OCI-LY7 (cell line): ENCODE measurements at regions not wholly inside any gene's neighbourhood (a gene's known extent, or its start where the extent isn't known, plus 50 kb on each side); places are given as distances from the start of the nearest gene placed in this dataset.

Experiments used
- BruUV-seq: library from RNA; stranded (reverse); fragments of 400-500 nt; replicated peaks from 2 replicates; lab custom pipeline; 2021; lab: Mats Ljungman, UMichigan
- CTCF ChIA-PET: fragments of 300-600 bp; sonication (Branson Sonifier 250); formaldehyde crosslinking; loops from one replicate; lab custom pipeline; 2022; ENCODE audit warnings: antibody characterized with exemption; ENCODE audit not compliant: unreplicated experiment; lab: Charles Lee
- POLR2A ChIA-PET: fragments of 300-600 bp; sonication (Branson Sonifier 250); formaldehyde crosslinking; loops from one replicate; lab custom pipeline; 2022; ENCODE audit warnings: antibody characterized with exemption; lab: Charles Lee
- DNase-seq: peaks from one replicate; pipeline ENCODE4 v3.0.0-alpha.2; 2015; ENCODE audit warnings: low spot score
- H2AFZ ChIP-seq: fragments of 200-600 bp; sonication (generic), shearing (Covaris generic); 2 replicates; pipeline ENCODE4 v1.6.1; 2014; ENCODE audit warnings: mild to moderate bottlenecking, antibody characterized with exemption, low read length, moderate library complexity
- H3K27ac ChIP-seq: fragments of 200-600 bp; sonication (generic); 2 replicates; pipeline ENCODE4 v1.5.1; 2014; ENCODE audit warnings: mixed run types, low read depth, mild to moderate bottlenecking, moderate library complexity, low read length, inconsistent platforms; ENCODE audit not compliant: poor library complexity, severe bottlenecking
- H3K36me3 ChIP-seq: fragments of 200-600 bp; sonication (generic); 2 replicates; pipeline ENCODE4 v1.6.1; 2014; ENCODE audit warnings: mild to moderate bottlenecking, antibody characterized with exemption, low read length, moderate library complexity, mixed read lengths; ENCODE audit not compliant: insufficient read depth
- H3K4me1 ChIP-seq: fragments of 200-600 bp; sonication (generic); 2 replicates; pipeline ENCODE4 v1.5.1; 2014; ENCODE audit warnings: mild to moderate bottlenecking, low read length; ENCODE audit not compliant: insufficient read depth, poor library complexity, severe bottlenecking
- H3K4me2 ChIP-seq: fragments of 200-600 bp; sonication (generic); 2 replicates; pipeline ENCODE4 v1.6.1; 2014; ENCODE audit warnings: mild to moderate bottlenecking, low read length
- H3K4me3 ChIP-seq: fragments of 200-600 bp; sonication (generic); 2 replicates; pipeline ENCODE4 v1.5.1; 2014; ENCODE audit warnings: mild to moderate bottlenecking, low read depth, low read length; ENCODE audit not compliant: poor library complexity, severe bottlenecking
- H3K79me2 ChIP-seq: fragments of 200-600 bp; sonication (generic); 2 replicates; pipeline ENCODE4 v1.6.1; 2016; ENCODE audit warnings: low read depth, mild to moderate bottlenecking, low read length, moderate library complexity, mixed read lengths; ENCODE audit not compliant: insufficient read depth
- H3K9me2 ChIP-seq: fragments of 200-600 bp; sonication (generic); 2 replicates; pipeline ENCODE4 v1.6.1; 2016; ENCODE audit warnings: mild to moderate bottlenecking, low read length, mixed read lengths; ENCODE audit not compliant: insufficient read depth
- H3K9me3 ChIP-seq: fragments of 200-600 bp; sonication (generic); 2 replicates; pipeline ENCODE4 v1.6.1; 2014; ENCODE audit warnings: mild to moderate bottlenecking, mixed run types, low read length, mixed read lengths
- H4K20me1 ChIP-seq: fragments of 200-600 bp; sonication (generic); 2 replicates; pipeline ENCODE4 v1.6.1; 2014; ENCODE audit warnings: mild to moderate bottlenecking, antibody characterized with exemption, low read length, moderate library complexity, mixed read lengths; ENCODE audit not compliant: insufficient read depth
- EZH2phosphoT487 ChIP-seq: fragments of 200-600 bp; sonication (generic); IDR thresholded peaks from 2 replicates; pipeline ENCODE4 v1.6.1; 2018; ENCODE audit warnings: low read depth, borderline replicate concordance, mild to moderate bottlenecking, mixed run types, antibody characterized with exemption, low read length, moderate library complexity, mixed read lengths
- intact Hi-C: fragments of 100-400 bp; cut with micrococcal nuclease; formaldehyde crosslinking; loops from one replicate; pipeline ENCODE4 v1.10.0; 2022; ENCODE audit not compliant: unreplicated experiment
- TF ChIP-seq, protein P1 (sequence below): fragments of 200-600 bp; sonication (generic); conservative IDR thresholded peaks from 2 replicates; pipeline ENCODE4 v1.5.1; 2014; ENCODE audit warnings: mild to moderate bottlenecking, antibody characterized with exemption, low read length, moderate library complexity, mixed read lengths

DNA sequence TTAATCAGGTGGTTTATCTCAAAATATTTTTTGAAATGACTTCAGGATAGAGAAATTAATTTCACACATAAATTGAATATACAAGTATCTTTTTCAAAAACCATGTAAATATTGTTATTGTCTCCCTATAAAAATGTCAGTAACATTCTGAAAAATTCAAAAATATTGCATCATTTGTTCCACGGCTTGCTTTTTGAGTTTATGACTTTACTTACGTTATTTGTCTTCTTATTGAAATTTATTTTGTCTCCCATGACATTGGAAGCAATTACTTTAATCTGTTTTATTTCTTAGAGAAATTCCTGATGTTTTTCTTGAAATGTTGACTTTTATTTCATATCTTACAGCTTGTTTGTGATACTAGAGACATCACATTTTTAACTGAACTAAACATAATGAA is 56.9 kb upstream of the P2RY1 start:
- no peaks in the 10 kb centered on the region for H3K4me1 ChIP-seq
- ChIA-PET CTCF (no interaction called here), POLR2A (interaction anchor here (0.7 kb wide), 1 partner anchor 1118 kb away, joined by 3 read pairs; no protein-coding TSS in a partner anchor)
- H3K79me2 ChIP-seq = no peaks in the 10 kb centered on the region
- no peaks in the 10 kb centered on the region for H3K36me3 ChIP-seq
- intact Hi-C loops = no loop called here
- BruUV-seq = no TSS peak
- H3K9me2 ChIP-seq = no peaks in the 10 kb centered on the region
- no peaks in the 10 kb centered on the region for H3K9me3 ChIP-seq
- TF ChIP-seq EZH2phosphoT487 = no peak
- TF ChIP-seq, protein P1, sequence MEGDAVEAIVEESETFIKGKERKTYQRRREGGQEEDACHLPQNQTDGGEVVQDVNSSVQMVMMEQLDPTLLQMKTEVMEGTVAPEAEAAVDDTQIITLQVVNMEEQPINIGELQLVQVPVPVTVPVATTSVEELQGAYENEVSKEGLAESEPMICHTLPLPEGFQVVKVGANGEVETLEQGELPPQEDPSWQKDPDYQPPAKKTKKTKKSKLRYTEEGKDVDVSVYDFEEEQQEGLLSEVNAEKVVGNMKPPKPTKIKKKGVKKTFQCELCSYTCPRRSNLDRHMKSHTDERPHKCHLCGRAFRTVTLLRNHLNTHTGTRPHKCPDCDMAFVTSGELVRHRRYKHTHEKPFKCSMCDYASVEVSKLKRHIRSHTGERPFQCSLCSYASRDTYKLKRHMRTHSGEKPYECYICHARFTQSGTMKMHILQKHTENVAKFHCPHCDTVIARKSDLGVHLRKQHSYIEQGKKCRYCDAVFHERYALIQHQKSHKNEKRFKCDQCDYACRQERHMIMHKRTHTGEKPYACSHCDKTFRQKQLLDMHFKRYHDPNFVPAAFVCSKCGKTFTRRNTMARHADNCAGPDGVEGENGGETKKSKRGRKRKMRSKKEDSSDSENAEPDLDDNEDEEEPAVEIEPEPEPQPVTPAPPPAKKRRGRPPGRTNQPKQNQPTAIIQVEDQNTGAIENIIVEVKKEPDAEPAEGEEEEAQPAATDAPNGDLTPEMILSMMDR = no peak
- H3K27ac ChIP-seq = no peak overlapping the region
- no peak overlapping the region for H3K4me3 ChIP-seq
- H2AFZ ChIP-seq = no peak overlapping the region
- no peak overlapping the region for H3K4me2 ChIP-seq
- no peak for DNase-seq
- no peaks in the 10 kb centered on the region for H4K20me1 ChIP-seq

DNA sequence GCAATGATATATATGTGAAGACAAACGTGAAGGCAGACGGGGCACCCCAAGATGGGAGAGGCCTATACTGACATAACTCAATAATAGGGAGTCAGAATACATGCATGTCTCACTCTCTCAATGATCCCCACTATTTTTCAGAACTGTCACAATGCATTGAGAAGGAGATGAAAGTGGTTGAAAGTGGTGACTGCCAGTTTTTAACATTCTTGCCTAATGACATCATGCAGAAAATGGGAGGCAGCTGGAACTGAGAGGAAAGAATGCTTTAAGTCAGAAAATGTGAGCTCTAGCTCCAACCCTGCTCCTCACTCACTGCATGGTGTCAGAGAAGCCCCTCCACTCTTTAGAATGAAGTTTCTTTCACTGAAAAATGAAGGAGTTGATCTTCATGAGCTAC is 55.3 kb upstream of the P2RY1 start:
- Histone ChIP-seq H3K4me3 (no peak overlapping the region), H3K9me3 (no peaks in the 10 kb centered on the region), H3K79me2 (no peaks in the 10 kb centered on the region), H3K27ac (no peak overlapping the region), H3K9me2 (no peaks in the 10 kb centered on the region; the same call in 1 of the 2 replicates), H2AFZ (no peak overlapping the region), H3K4me2 (no peak overlapping the region), H4K20me1 (no peaks in the 10 kb centered on the region), H3K36me3 (no peaks in the 10 kb centered on the region), H3K4me1 (no peaks in the 10 kb centered on the region)
- CTCF ChIA-PET = no interaction called here
- POLR2A ChIA-PET = interaction anchor here (0.6 to 1.1 kb wide), 2 partner anchors 9 to 203 kb away, joined by 3 read pairs; no protein-coding TSS in a partner anchor
- no peak for DNase-seq
- TF ChIP-seq, protein P1 = no peak
- TF ChIP-seq EZH2phosphoT487 = no peak
- intact Hi-C loops = no loop called here
- BruUV-seq = no TSS peak

DNA sequence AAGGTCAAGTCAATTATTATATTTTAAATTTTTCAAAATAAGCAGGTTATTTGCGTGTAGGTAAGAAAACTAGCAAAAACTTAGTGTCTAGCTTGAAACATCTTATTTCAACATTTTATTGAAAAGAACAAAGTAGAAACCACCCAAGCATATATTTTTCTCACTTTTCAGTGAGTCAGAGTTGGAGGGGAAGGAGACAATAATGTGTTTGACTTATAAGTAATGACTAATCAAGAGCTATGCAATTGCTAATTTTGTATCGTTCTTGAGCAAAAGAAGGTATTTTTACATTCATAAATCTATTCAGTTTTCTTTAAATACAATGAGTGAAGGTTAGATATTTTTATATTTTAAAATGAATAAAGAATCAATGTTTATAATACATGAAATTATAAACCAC is 54.4 kb upstream of the P2RY1 start:
- no peak for DNase-seq
- no peaks in the 10 kb centered on the region for H3K79me2 ChIP-seq
- BruUV-seq = no TSS peak
- no peak overlapping the region for H3K4me2 ChIP-seq
- H2AFZ ChIP-seq = no peak overlapping the region
- intact Hi-C loops = no loop called here
- CTCF ChIA-PET = no interaction called here
- H4K20me1 ChIP-seq = no peaks in the 10 kb centered on the region
- H3K36me3 ChIP-seq = no peaks in the 10 kb centered on the region
- no peaks in the 10 kb centered on the region; the same call in 1 of the 2 replicates for H3K9me2 ChIP-seq
- no peak overlapping the region for H3K4me3 ChIP-seq
- no peaks in the 10 kb centered on the region for H3K9me3 ChIP-seq
- H3K4me1 ChIP-seq = no peaks in the 10 kb centered on the region
- no peak overlapping the region for H3K27ac ChIP-seq
- TF ChIP-seq EZH2phosphoT487 = no peak
- TF ChIP-seq, protein P1 = no peak
- POLR2A ChIA-PET = no interaction called here
